Hepatocyte (in vitro differentiated cells): ENCODE measurements at regions not wholly inside any gene's neighbourhood (a gene's known extent, or its start where the extent isn't known, plus 50 kb on each side); places are given as distances from the start of the nearest gene placed in this dataset.

ENCODE experiments used
- EZH2 ChIP-seq: fragments of 200-600 bp; sonication (generic); IDR thresholded peaks from 2 replicates; pipeline ENCODE4 v1.6.1; 2016; ENCODE audit warnings: antibody characterized with exemption, mild to moderate bottlenecking, borderline replicate concordance
- TF ChIP-seq, protein P1 (sequence below): fragments of 200-600 bp; sonication (generic); IDR thresholded peaks from 2 replicates; pipeline ENCODE4 v1.5.1; 2016; ENCODE audit warnings: antibody characterized with exemption, mild to moderate bottlenecking; ENCODE audit not compliant: poor library complexity

DNA sequence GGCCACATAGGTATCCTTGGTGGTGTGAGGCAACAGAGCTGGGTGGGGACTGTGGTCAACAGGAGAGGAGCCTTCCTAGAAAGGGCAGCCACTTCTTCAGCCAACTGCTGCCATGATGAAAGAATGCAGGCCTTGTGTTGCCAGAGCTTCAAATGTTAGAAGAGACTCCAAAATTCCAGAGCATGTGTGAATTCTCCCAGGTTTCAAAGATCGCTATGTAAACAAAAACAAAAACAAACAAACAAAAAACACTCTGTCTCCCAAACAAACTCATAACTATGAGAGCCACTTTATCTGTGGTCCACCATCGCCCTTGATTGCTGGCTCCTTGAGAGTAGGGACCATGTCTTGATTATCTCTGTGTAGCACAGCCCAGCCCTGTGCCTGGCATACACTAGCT lies 55.5 kb upstream of the ZNF423 start:
- TF ChIP-seq, protein P1, sequence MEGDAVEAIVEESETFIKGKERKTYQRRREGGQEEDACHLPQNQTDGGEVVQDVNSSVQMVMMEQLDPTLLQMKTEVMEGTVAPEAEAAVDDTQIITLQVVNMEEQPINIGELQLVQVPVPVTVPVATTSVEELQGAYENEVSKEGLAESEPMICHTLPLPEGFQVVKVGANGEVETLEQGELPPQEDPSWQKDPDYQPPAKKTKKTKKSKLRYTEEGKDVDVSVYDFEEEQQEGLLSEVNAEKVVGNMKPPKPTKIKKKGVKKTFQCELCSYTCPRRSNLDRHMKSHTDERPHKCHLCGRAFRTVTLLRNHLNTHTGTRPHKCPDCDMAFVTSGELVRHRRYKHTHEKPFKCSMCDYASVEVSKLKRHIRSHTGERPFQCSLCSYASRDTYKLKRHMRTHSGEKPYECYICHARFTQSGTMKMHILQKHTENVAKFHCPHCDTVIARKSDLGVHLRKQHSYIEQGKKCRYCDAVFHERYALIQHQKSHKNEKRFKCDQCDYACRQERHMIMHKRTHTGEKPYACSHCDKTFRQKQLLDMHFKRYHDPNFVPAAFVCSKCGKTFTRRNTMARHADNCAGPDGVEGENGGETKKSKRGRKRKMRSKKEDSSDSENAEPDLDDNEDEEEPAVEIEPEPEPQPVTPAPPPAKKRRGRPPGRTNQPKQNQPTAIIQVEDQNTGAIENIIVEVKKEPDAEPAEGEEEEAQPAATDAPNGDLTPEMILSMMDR: no peak
- TF ChIP-seq EZH2: no peak
